Nephron progenitor cell (in vitro differentiated cells): ENCODE measurements at regions not wholly inside any gene's neighbourhood (a gene's known extent, or its start where the extent isn't known, plus 50 kb on each side); places are given as distances from the start of the nearest gene placed in this dataset.

Source experiments
- DNase-seq: peaks from one replicate; pipeline ENCODE4 v3.0.0; 2021
- H3K27ac Mint-ChIP-seq: 2 replicates; pipeline ENCODE4 v1.8.0; 2021; ENCODE audit warnings: mild to moderate bottlenecking, moderate library complexity, mixed read lengths
- H3K27me3 Mint-ChIP-seq: 2 replicates; pipeline ENCODE4 v1.8.0; 2021; ENCODE audit warnings: mild to moderate bottlenecking, low read depth, mixed read lengths; ENCODE audit not compliant: poor library complexity
- H3K36me3 Mint-ChIP-seq: 2 replicates; pipeline ENCODE4 v1.8.0; 2021; ENCODE audit warnings: low read depth, mixed read lengths
- H3K4me1 Mint-ChIP-seq: 2 replicates; pipeline ENCODE4 v1.8.0; 2021; ENCODE audit warnings: mixed read lengths
- H3K4me3 Mint-ChIP-seq: 2 replicates; pipeline ENCODE4 v1.8.0; 2021; ENCODE audit warnings: mild to moderate bottlenecking, moderate library complexity, mixed read lengths
- H3K9me3 Mint-ChIP-seq: 2 replicates; pipeline ENCODE4 v1.8.0; 2021; ENCODE audit warnings: mild to moderate bottlenecking, moderate library complexity, mixed read lengths
- TF ChIP-seq, protein P1 (sequence below): fragments of 200-600 bp; sonication (generic); IDR thresholded peaks from 2 replicates; pipeline ENCODE4 v1.5.0; 2021; ENCODE audit warnings: antibody characterized with exemption

DNA sequence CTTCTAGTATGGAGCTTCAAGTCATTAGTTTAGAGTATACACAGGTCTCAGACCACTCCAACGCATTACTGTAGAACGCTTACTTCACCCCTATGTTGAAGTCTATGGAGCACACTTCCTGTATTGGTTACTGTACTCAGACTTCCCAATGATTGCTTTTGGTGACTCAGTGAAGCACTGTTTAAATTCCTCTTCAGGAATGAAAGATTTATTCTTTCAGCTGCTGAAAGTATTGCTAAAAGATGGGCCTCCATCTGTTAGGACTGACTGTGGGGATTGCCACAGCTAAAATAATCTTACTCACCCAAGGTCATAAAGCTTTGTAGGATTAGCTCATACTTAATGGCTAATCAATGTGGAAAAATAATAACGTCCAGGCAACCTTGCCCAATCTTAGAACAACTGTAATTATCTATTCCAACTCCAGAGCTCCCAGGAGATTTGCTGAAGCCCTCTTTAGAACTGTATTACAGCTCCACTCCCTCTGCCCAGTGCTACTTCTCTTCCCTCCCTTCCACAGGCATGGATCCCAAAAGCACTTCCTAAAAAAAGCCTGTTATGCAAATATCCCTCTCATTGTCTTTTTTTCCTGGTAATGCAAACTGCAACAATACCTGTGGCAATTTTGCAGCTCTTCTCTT lies 281.9 kb upstream of the HS3ST1 start:
- H3K4me3 Mint-ChIP-seq: no peak overlapping the region
- no peak overlapping the region for H3K27ac Mint-ChIP-seq
- TF ChIP-seq, protein P1, sequence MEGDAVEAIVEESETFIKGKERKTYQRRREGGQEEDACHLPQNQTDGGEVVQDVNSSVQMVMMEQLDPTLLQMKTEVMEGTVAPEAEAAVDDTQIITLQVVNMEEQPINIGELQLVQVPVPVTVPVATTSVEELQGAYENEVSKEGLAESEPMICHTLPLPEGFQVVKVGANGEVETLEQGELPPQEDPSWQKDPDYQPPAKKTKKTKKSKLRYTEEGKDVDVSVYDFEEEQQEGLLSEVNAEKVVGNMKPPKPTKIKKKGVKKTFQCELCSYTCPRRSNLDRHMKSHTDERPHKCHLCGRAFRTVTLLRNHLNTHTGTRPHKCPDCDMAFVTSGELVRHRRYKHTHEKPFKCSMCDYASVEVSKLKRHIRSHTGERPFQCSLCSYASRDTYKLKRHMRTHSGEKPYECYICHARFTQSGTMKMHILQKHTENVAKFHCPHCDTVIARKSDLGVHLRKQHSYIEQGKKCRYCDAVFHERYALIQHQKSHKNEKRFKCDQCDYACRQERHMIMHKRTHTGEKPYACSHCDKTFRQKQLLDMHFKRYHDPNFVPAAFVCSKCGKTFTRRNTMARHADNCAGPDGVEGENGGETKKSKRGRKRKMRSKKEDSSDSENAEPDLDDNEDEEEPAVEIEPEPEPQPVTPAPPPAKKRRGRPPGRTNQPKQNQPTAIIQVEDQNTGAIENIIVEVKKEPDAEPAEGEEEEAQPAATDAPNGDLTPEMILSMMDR: no peak
- H3K4me1 Mint-ChIP-seq: no peaks in the 10 kb centered on the region
- H3K27me3 Mint-ChIP-seq: no peaks in the 10 kb centered on the region
- no peak for DNase-seq
- no peaks in the 10 kb centered on the region for H3K36me3 Mint-ChIP-seq
- H3K9me3 Mint-ChIP-seq: peaks cover 16% of the 10 kb centered on the region

DNA sequence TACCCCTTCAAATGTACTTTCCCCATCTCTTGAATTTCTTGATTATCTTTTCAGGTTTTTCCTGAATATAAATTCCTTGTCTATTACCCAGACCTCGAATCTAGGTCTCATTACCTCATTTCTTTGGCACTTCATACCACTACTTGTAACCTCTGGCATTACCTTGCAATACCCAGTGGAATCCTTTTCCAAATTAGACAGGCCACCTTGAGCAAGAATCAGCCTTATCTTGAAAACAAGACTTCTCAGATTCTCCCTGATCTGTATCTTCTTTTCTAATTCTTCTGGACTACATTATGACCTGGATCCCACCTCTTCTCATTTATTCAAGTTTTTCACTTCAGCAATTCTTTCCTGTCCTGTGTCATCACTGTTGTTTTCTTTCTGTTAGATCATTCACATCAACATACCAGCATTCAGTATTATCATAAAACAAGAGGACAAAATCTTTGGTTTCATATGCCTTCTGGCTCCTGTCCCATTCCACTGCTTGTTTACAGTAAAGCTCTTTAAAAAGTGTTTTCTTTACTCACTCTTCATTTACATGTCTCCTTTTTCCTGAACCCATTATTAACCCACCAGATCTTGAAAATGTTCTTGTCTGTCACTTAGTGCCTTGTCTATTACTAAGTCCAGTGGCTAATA lies 275.6 kb upstream of the HS3ST1 start:
- H3K36me3 Mint-ChIP-seq: no peaks in the 10 kb centered on the region
- DNase-seq: no peak
- no peaks in the 10 kb centered on the region for H3K27me3 Mint-ChIP-seq
- TF ChIP-seq, protein P1: no peak
- peaks cover 16% of the 10 kb centered on the region for H3K9me3 Mint-ChIP-seq
- H3K4me3 Mint-ChIP-seq: no peak overlapping the region
- H3K27ac Mint-ChIP-seq: no peak overlapping the region
- H3K4me1 Mint-ChIP-seq: no peaks in the 10 kb centered on the region

DNA sequence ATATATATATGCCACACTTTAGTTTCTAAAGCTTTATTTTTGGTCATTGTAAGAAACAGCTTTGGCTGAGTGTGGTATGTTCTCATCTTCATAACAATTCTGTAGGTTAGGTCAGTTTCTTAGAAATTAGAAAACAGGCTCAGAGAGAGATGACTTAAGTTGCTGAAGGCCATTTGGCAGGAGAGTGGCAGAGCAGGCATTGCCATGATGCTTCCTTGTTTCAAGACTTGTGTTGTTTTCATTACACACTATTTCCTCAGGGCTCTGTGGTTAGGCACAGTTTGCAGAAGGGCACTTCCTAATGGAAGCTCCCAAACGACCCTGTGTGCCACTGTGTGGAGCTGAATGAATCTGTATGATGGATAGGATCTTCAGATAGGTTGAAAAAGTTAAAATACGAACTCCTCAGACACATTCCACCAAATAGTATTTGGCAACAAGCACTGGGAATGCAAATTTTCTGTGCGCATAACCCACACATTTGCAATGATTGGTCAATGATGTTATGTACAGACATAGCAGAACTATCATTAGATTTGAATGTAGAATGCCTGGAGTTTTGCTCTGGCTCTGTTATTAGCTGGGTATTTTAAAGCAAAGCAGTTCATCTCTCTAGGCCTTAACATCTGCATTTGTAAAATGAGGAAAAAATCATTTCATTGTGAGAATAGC lies 274.3 kb upstream of the HS3ST1 start:
- H3K27ac Mint-ChIP-seq: no peak overlapping the region
- H3K36me3 Mint-ChIP-seq: no peaks in the 10 kb centered on the region
- H3K4me1 Mint-ChIP-seq: no peaks in the 10 kb centered on the region
- no peak overlapping the region for H3K4me3 Mint-ChIP-seq
- no peak for DNase-seq
- peaks cover 5% of the 10 kb centered on the region for H3K9me3 Mint-ChIP-seq
- no peaks in the 10 kb centered on the region for H3K27me3 Mint-ChIP-seq
- TF ChIP-seq, protein P1: no peak

DNA sequence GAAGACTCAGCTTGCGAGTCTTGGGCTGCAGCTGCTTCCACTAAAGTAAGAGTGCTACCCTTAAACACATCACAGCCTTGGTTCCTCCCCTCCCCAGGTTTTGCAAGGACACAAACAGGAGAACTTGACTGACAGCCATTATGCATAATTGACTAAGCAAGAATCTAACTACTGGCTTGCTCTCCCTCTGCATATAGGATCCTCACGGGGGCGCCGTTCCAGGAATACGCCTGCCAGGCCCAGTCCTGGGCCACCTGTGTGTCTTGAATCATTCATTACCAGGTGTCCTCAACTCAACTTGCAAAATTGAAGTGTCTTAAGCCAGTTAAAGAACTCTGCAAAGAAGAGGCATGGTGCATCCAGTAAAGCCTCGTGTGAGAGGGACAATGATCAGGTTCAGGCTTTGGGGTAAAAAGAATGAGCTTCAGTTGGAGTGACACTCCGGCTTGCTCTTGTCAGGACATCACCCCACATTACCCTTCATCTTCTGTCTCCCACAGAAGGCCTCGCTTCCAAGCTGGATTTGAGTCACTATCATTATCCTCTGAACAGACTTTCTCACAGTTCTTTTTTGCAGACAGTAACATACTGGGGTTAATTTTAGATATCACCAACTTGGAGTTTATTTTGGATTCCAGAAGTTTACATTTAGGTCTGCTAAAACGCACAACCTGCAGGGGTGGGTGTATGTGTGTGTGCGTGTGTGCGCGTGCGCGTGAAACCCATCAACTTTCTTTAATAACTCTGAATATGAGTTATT lies 273.5 kb upstream of the HS3ST1 start:
- H3K4me3 Mint-ChIP-seq: no peak overlapping the region
- H3K4me1 Mint-ChIP-seq: no peaks in the 10 kb centered on the region
- H3K36me3 Mint-ChIP-seq: no peaks in the 10 kb centered on the region

DNA sequence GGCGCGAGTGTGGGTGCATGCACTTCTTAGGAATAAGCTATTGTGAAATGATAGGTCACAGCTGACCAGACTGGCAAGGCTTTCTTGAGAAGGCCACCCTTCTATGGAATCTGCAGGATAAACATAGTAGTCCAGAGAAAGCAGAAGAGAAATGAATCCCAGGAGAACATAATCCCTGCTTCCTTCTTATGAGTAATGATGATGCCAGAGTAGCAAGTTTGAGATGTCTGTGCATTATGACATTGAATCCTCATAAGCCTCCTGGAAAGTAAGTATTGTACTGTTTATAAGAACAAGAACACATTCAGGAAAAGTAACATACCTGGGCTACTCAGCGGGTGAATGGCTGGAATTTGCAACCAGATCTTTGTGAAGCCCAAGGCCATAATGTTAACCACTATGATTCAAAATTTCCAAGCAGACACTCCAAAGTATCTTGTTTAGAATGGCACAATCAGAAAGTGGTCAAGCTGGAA lies 272.1 kb upstream of the HS3ST1 start:
- Mint-ChIP-seq H3K27ac (no peak overlapping the region), H3K36me3 (no peaks in the 10 kb centered on the region), H3K4me1 (no peaks in the 10 kb centered on the region), H3K4me3 (no peak overlapping the region), H3K27me3 (no peaks in the 10 kb centered on the region), H3K9me3 (no peaks in the 10 kb centered on the region)
- TF ChIP-seq, protein P1: no peak
- no peak for DNase-seq

More for the DNA sequence above, 273.5 kb upstream of the HS3ST1 start:
- no peak overlapping the region for H3K27ac Mint-ChIP-seq
- H3K9me3 Mint-ChIP-seq: no peaks in the 10 kb centered on the region
- H3K27me3 Mint-ChIP-seq: no peaks in the 10 kb centered on the region
- TF ChIP-seq, protein P1: no peak
- no peak for DNase-seq
